ENCODE measurements at regions not wholly inside any gene's neighbourhood (a gene's known extent, or its start where the extent isn't known, plus 50 kb on each side); places are given as distances from the start of the nearest gene placed in this dataset.
"Not testable (repeated sequence)": the region's sequence is repeated elsewhere in the genome, so short reads cannot be mapped to it uniquely, and the experiment has no call there.

GRCh38 chr2:90216801-90217200, 1525.3 kb downstream of the RPIA start:
- TF ChIP-seq, protein P1, sequence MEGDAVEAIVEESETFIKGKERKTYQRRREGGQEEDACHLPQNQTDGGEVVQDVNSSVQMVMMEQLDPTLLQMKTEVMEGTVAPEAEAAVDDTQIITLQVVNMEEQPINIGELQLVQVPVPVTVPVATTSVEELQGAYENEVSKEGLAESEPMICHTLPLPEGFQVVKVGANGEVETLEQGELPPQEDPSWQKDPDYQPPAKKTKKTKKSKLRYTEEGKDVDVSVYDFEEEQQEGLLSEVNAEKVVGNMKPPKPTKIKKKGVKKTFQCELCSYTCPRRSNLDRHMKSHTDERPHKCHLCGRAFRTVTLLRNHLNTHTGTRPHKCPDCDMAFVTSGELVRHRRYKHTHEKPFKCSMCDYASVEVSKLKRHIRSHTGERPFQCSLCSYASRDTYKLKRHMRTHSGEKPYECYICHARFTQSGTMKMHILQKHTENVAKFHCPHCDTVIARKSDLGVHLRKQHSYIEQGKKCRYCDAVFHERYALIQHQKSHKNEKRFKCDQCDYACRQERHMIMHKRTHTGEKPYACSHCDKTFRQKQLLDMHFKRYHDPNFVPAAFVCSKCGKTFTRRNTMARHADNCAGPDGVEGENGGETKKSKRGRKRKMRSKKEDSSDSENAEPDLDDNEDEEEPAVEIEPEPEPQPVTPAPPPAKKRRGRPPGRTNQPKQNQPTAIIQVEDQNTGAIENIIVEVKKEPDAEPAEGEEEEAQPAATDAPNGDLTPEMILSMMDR (IDR thresholded peaks at IDR 0.05; ENCODE audit: low read length): not testable (repeated sequence)
- not testable (repeated sequence) for TF ChIP-seq EZH2 (IDR thresholded peaks at IDR 0.05; ENCODE audit: borderline replicate concordance, low read length)
